NCI-H1930 (cell line): ENCODE measurements at regions not wholly inside any gene's neighbourhood (a gene's known extent, or its start where the extent isn't known, plus 50 kb on each side); places are given as distances from the start of the nearest gene placed in this dataset.
"Not testable (repeated sequence)": the region's sequence is repeated elsewhere in the genome, so short reads cannot be mapped to it uniquely, and the experiment has no call there.

Experiments used
- DNase-seq, 2 experiments: peaks; one replicate each; lab custom pipeline; 2025; lab: John Stamatoyannopoulos, UW

DNA sequence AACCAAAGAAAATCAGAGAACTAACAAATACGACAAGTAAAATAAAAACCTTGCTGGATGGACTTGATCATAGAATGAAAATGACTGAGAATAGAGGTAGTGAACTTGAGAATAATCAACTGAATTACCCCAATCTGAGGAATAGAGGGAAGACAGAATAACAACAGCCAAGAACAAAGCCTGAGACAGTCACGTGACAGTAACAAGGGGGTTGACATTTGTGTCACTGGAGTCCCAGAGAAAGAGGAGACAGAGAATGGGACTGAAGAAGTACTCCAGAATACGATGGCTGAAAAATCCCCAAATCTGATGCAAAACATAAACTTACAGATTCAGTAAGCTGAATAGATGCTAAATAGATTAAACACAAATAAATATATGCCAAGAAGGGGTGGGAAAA lies 248.5 kb upstream of the HDAC4 start:
- no peak for DNase-seq

DNA sequence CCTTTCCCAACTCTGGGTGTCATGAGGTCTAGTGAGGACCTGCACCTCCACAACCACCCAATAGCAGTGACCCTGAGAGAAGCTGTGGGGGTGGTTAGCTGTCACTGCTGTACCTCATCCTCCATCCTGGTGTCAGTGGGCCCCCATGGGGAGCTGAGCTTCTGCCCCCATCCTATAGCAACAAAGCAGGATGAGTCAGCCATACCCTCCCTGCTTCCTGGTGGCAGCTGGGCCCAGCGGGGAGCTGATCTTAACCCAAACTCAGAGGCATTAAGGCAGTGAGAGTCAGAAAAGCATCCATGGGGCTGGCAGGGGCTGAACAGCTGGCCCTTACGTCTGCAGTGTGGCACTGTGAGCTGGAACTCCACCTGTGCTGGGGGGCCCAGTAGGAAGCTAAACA lies 247.8 kb upstream of the HDAC4 start:
- no peak for DNase-seq

DNA sequence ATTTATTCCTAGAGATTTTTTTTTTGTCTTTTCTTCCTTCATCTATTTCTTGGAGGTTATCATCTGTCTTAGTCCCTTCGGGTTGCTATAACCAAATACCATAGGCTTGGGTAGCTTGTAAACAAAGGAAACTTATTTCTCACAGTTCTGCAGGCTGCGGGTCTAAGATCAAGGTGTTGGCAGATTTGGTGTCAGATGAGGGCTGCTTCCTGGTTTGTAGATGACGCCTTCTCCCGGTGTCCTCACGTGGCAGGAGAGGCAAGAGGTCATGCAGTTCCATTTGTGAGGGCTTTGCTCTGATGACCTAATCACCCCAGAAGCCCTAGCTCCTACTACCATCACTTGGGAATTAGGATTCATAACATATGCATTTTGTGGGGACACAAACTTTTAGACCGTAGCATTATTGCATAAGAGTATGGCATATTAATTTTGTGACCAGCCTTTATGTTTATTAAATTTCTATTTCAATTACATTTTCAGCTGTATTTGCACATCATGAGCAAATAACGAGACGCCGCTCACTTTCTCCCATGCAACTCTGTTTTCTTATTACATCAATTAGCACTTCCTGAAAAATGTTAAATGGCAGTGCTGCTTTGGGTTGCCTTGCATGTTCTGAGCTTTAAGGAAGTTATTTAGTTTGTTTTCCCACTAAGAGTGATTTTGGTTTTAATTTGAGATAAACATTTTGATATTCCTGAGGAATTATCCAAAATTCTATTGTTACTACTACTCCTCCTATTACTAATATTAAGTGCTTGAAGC lies 246.4 kb upstream of the HDAC4 start:
- no peak for DNase-seq

DNA sequence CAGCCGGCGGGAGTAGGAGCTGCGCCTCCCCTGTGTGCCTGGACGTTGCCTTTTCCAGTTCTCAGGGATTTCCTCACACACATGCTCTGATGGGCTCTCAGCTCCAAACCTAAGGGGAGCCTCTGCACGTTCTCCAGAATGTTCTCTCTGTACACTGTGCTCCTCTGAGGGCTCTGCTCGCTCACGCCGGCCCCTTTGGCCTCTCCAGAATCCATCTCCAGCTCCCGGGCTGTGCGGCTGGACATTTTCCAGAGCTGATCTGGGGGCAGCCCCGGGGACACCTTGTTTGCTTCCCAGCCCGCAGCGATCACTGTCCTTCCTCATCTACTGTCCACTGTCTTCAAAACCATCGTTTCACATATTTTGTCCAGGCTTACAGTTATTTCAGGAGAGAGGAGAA lies 245.4 kb upstream of the HDAC4 start:
- no peak for DNase-seq

DNA sequence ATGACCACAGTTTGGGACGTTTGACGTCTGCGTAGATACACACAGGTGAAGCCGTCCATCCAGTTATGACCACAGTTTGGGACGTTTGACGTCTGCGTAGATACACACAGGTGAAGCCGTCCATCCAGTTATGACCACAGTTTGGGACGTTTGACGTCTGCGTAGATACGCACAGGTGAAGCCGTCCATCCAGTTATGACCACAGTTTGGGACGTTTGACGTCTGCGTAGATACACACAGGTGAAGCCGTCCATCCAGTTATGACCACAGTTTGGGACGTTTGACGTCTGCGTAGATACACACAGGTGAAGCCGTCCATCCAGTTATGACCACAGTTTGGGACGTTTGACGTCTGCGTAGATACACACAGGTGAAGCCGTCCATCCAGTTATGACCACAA lies 243.8 kb upstream of the HDAC4 start:
- DNase-seq = not testable (repeated sequence)

DNA sequence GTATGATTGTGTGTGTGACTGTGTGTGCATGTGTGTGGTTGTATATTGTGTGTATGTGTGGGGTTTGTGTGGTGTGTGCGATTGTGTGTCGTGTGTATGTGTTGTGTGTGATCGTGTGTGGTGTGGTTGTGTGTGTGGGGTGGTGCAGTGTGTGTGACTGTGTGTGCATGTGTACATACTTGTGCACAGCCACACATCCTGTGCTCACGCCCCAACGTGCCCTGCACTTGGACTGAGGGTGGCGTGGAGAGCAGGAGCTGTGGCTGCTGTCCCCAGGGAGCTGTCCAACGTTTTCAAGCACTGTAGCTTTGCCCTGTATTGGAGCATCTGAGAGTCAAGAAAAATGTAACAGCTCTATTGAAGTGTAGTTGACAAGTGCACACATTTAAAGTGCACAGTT lies 243.2 kb upstream of the HDAC4 start:
- no peak for DNase-seq

DNA sequence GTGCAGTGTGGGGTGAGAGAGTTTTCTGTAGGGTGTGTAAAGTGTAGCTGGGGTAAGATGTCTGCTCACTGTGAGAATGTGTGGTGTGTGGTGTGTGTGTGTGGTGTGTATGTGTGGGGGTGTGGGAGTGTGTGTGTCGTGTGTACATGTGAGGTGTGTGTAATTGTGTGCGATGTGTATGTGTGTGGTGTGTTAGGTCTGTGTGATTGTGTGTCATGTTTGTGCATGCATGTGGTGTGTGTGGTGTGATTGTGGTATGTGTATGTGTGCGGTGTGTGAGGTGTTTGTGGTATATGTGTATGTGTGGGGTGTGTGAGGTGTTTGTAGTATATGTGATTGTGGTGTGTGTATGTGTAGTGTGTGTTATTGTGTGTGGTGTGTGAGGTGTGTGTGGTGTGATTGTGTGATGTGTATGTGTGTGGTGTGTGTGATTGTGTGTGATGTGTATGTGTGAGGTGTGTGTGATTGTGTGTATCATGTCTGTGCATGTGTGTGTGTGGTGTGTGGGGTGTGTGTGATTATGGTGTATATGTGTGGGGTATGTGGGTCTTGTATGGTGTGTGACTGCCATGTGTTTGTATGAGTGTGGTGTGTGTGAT lies 241.7 kb upstream of the HDAC4 start:
- no peak for DNase-seq

DNA sequence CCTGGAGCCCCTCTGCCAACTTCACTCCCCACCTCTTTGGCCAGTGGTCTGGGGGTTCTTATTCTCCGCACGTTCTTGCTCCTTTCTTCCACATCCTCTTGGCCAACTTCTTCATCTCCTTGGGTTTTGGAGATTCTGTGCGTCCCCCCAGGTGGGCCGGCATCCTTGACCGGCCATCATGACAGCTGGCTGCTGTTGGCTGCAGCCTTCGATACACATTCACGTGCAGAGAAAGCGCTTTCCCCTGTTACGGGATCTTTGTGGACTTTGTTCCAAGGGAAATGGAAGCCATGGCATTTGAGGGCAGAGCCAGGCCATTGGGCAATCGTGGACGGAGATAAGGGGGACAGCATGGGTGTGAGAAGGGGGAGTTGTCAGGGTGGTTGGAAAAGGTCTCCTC lies 241.1 kb upstream of the HDAC4 start:
- not testable (repeated sequence) for DNase-seq

DNA sequence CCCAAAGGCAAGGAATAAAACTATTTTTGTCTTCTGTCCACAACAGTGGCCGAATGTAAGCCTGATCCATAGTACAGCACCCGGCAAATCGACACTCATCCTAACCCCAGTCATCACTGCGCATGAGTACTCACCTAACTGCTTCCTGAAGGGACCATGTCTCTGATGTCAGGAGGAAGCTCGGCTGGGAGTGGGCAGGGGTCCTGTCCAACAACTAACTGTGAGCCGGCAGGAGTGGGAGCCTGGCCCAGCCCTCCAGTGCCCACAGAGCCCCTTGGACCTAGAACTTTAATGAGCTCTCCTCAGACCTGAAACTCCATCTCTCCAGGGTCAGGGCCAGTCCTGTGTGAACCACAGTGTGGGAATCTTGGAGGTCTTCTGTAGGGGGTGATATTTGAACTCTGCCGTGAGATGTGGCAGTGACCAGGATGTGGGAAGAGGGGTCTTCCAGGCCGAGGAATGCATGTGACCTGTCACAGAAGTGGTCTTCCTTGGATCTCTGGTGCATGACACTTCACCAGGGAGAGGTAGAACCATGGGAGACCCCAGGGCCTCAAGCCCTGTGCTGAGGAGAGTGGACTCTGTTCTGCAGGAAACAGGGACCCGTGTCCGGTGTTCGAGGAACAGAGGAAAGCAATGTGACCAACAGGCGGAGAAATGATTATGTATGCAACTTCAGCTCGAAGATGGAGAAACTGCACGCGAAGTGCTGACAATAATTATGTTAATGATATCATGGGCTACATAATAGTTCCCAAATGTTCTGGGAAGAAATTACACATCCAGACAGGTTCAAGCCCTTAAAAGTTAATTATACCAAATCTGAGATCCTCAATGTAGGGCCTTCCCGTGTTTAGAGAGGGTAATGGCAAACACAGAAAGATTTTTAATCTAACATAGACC lies 240.1 kb upstream of the HDAC4 start:
- no peak for DNase-seq

DNA sequence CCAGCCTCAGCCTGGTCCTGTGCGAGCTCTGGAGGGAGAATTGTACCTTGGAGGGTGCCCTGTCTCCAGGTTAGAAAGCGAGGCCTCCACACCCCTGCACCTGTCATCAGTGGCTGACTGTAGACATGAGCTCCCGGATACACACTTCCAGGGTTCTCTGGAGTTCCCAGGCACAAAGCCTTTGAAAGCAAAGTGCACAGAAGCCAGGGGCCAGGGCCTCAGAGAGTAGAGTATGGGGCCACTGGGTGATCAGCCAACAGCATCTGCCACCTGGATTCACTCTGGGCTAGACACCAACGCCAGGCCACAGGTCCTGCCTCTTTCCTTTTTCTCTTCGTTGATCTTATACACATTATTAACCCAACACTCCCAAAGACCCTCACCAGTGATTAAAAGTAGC lies 239.4 kb upstream of the HDAC4 start:
- no peak for DNase-seq

DNA sequence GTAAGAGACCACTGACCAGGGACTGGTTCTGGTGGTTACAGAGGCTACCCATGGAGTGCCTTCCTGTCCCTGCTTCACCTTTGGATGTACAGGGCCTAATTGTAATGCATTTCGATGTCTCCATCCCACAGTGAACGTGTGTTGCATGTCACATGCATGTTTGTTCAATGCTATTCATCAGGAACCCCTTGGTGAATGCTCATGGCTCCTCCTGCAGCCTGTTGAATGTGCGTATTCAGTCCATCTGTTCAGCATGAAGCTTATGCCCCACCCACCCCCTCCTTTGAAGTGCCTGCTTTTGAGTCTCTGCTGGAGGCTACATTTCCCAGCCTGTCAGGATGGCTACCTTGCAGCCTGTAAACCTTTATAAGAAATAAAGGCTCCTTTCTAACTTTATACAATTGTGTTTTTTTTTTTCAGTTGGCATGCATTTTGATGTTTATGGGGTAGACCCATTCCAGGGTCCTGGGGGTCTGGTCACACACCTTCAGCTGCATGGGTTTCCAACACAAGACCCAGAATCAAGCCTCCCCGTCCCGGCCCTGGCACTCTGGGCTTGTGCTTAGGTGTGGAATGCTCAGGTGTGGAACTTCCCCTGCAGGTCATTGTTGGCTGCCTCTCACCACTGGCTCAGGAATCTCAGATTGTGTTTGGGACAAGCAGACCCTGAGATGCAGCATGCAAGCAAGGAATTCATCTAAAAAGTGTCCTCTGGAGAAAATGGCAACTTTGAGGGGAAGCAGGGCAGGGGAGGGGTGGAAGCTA lies 238.8 kb upstream of the HDAC4 start:
- no peak for DNase-seq

DNA sequence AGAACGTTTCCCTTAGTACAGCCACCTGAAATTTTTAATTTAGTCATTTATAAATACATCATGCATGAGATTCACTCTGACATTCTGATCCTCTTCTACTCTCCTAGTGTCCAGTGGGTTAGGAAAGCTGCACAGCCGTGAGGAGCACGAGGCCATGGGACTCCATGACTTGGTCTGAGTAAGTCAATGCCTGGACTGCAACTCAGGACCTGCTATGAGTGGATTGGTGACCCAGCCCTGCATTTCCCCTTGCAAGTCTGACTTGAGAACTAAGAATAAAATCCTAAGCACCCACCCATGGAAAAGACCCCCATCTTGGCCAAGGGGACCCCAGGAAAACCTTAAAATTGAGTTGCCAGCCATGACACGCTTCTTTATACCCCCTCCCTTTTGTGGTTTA lies 237.6 kb upstream of the HDAC4 start:
- no peak for DNase-seq

DNA sequence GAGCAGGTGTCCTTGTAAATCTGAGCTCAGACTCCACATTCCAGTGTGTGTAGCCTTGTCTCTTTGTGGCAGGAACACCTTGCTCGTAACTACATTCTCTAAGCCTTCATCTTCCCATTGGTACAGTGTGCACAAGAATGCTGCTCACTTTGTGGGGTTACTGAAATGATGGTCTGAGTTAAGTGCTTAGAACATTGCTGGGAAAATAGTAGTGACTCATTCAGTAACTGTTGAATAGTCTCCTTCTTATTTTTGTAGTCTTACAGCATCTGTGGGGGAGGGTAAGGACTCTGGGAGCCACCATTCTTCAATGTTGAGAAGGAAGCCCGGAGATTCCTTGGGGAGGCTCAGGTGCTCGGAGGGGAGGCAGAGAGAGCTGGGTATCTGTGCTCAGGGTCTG lies 236.0 kb upstream of the HDAC4 start:
- no peak for DNase-seq

DNA sequence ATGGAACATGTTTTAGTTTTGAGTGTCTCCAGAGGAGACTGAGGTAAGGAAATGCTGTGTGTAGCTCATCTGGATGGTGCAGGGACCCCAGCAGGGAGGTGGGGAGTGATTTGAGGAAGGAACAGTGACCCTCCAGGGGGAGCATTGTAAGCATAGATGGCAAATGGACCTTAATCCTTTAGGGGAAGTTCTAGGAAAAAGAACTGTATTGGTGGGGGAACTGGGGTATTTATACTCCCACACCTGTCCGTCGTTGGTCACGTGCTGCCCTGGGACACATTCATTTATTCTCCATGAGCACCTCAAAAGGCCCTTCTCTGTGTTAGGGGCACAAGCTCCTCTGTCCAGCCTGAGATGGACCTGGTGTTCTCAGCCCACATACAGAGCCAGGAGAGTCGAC lies 233.9 kb upstream of the HDAC4 start:
- no peak for DNase-seq

DNA sequence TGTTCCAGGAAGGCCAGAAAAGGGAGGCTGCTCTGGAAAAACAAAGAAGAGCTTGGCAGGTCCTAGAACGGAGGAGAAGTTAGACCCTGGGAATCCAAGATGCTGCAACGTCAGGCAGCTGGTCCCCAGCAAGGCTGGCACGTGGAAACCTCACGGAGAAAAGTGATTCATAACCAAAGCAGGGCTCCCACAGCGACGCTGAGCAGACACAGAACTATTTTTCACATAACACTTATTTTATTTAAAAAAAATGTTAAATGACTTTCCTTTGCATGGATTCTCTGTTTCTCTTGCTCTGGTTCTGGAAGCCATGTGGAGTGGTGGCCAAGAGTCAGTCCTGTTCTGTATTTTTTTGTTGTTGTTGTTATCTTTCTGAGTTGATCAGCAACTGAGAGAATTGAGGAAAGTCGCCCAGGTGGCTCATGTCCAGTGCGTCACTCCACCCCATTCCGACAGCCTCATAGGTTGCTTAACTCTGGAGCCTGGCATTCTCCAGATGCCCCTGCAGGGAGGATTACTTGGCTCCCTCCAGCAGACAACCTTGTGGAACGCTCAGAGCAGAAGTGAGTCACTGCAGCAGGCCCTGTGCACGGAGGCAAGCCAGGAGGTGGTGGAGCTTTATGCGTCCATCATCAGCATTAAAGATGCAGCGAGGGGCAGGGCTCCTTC lies 229.9 kb upstream of the HDAC4 start:
- no peak for DNase-seq

DNA sequence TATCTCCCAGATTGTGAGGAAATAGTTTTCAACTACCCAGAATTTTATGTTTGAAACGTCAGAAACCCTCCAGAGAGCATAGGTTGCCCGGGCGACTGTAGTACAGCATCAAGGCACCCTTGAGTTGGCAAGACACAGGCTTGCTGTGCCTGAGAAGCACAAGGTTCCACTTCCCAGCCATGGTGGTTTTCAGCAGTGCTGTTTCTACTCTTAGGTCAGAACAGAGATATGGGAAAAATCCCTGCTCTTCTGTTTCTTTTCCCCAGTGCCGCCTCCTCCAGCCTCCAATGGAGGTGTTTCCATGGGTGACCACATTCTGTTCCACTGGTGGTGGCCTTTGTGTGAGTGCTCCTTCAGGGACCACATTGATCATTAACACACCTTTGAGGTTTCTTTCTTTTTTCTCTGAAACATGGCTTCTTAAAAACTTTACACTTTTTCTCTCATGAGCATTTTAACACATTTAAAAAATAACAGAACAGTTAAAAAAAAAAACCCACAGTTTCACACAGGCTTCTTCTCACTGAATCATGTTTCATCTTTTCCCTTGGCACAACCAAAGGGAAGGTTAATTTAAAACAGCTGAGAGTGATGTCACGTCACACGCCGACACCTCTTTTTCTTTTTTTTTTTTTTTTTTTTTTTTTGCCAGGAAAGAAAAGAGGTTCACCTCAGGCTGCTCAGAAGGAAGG lies 229.3 kb upstream of the HDAC4 start:
- no peak for DNase-seq

DNA sequence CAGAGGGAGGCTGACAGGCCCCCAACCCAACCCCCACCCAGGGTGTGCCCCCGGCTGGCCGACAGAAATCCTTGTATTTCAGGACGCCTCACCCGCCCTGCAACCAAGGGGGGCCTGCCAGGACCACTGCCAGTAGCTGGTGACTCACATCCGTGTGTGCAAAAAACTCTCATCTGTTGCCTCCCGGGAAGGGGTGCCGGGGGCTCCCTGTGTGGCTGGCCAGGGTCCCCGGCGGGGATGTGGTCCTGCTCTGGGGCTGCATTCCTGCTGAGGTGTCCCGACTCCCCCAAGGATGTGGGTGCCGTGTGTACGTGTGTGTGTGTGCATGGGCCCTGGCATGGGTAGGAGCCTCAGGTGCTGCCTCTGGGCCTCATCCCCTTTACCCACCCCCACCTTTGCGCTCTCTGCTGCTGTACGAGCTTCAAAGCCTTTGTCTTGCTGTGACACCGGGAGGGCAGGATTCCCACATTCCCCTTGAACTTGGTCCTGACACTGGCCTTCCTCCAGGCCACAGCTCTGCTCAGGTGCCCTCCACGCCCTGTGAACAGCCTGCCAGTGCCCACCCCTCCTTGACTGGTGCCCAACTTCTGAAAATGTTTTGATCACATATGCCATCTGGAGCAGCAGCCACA lies 226.3 kb upstream of the HDAC4 start:
- DNase-seq = no peak

DNA sequence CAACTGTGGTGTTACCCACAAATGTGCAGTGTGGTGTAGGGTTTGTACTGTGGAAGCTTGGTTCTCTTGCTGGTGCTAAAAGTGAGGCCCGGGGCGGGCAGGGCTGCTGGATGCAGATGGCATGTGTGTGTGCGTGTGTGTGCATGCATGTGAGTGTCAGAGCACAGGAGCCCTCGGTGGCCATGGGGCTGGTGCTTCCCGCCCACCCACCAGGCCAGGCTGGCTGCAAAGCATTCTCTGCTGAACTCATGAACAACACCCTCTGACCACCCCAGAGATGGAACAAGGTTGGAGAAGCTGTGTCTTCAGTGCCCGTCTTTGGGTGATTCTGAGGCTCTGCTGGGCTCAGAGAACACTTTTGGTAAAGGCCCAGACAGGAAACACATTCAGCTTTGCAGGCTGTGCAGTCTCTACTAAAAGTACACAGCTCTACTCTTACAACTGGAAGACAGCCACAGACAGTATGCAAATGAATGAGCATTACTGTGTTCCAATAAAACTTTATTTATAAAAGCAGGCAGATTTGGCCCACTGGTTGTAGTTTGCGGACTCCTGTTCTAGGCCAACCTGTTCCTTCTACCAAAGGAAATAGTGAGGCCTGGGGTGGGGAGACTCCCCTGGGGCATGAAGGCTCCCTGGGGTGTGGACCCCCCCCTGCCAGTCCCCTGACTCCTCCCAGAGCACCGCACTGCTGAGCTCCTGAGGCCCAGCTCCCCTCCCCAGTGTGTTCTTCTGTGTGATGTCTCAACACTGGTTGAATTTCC lies 225.3 kb upstream of the HDAC4 start:
- DNase-seq = no peak

DNA sequence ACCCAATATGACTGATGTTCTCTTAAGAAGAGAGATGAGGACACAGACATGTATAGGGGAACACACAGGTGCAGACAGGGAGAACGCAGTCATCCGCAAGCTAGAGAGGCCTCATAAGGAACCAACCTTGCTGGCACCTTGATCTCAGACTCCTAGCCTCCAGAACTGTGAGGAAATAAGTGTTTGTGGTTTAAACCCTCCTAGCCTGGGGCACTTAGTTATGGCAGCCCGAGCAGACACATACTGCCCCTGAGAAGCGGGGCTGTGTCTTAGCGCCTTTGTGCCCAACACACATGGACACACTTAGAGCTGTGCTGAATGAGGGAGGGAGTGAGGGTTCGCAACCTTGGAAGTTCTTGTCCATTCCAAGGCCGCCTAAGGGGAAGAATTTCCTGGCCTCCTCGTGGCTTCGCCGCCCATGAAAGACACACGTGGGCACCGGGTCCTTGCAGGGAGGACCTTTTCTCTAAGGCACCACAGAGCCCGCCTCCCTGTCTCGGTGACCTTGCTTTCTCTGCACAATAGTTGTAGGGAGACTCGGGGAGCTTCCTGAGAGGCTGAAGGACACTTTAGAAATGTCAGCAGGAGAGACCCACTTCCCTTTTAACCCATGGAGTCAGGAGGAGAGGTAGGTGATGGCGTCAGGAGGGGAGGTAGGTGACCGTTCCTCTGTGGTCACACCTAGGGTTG lies 224.5 kb upstream of the HDAC4 start:
- DNase-seq = no peak
